T-helper 2 cell (primary cell): ENCODE measurements at regions not wholly inside any gene's neighbourhood (a gene's known extent, or its start where the extent isn't known, plus 50 kb on each side); places are given as distances from the start of the nearest gene placed in this dataset.
"Not testable (repeated sequence)": the region's sequence is repeated elsewhere in the genome, so short reads cannot be mapped to it uniquely, and the experiment has no call there.

Source experiments
- DNase-seq, 5 experiments: peaks; one replicate each; pipeline versions ENCODE4 v3.0.0 to v3.0.0-alpha.2; 2012 to 2022

GRCh38 chr3:75453839-75454238 lies 210.3 kb upstream of the FRG2C start:
- not testable (repeated sequence) for DNase-seq

- DNase-seq, result not testable (repeated sequence)
Measured at GRCh38 chr3:75474530-75474929, 189.6 kb upstream of the FRG2C start.

GRCh38 chr3:75496600-75496999 lies 167.5 kb upstream of the FRG2C start:
- not testable (repeated sequence) for DNase-seq

GRCh38 chr3:75500357-75500756 lies 163.8 kb upstream of the FRG2C start:
- DNase-seq, result not testable (repeated sequence)

- DNase-seq, result not testable (repeated sequence)
Measured at GRCh38 chr3:75502171-75502570, 162.0 kb upstream of the FRG2C start.

- not testable (repeated sequence) for DNase-seq
Measured at GRCh38 chr3:75502769-75503756, 161.1 kb upstream of the FRG2C start.

GRCh38 chr3:75506603-75507002 lies 157.5 kb upstream of the FRG2C start:
- DNase-seq, result no peak

GRCh38 chr3:75507956-75508355 lies 156.2 kb upstream of the FRG2C start:
- DNase-seq, result not testable (repeated sequence)

GRCh38 chr3:75527657-75528056 lies 136.5 kb upstream of the FRG2C start:
- DNase-seq, result not testable (repeated sequence)

GRCh38 chr3:75552095-75552494 lies 112.0 kb upstream of the FRG2C start:
- peak in 1 of 5 experiments; percentile 0 for DNase-seq

GRCh38 chr3:75564427-75564826 lies 99.7 kb upstream of the FRG2C start:
- not testable (repeated sequence) for DNase-seq

GRCh38 chr3:75572303-75572702 lies 91.8 kb upstream of the FRG2C start:
- not testable (repeated sequence) for DNase-seq

GRCh38 chr3:75579091-75579490 lies 85.0 kb upstream of the FRG2C start:
- DNase-seq, result not testable (repeated sequence)

- not testable (repeated sequence) for DNase-seq
Measured at GRCh38 chr3:75579536-75579935, 84.6 kb upstream of the FRG2C start.

- peak in 4 of 5 experiments; percentile 1 to 36 (median 22) for DNase-seq
Measured at GRCh38 chr3:75579981-75580782, 83.9 kb upstream of the FRG2C start.

- DNase-seq, result not testable (repeated sequence)
Measured at GRCh38 chr3:75582536-75582935, 81.6 kb upstream of the FRG2C start.

- DNase-seq, result not testable (repeated sequence)
Measured at GRCh38 chr3:75583116-75583515, 81.0 kb upstream of the FRG2C start.

- DNase-seq, result not testable (repeated sequence)
Measured at GRCh38 chr3:75587695-75588094, 76.4 kb upstream of the FRG2C start.

GRCh38 chr3:75590382-75590781 lies 73.7 kb upstream of the FRG2C start:
- not testable (repeated sequence) for DNase-seq

- not testable (repeated sequence) for DNase-seq
Measured at GRCh38 chr3:75604286-75604934, 59.7 kb upstream of the FRG2C start.

GRCh38 chr3:75607996-75608395 lies 56.1 kb upstream of the FRG2C start:
- DNase-seq, result not testable (repeated sequence)

- DNase-seq, result not testable (repeated sequence)
Measured at GRCh38 chr3:75609598-75609997, 54.5 kb upstream of the FRG2C start.

- DNase-seq, result no peak
Measured at GRCh38 chr3:75610773-75611172, 53.4 kb upstream of the FRG2C start.
